Type B pancreatic cell (in vitro differentiated cells): ENCODE measurements at regions not wholly inside any gene's neighbourhood (a gene's known extent, or its start where the extent isn't known, plus 50 kb on each side); places are given as distances from the start of the nearest gene placed in this dataset.
"Not testable (repeated sequence)": the region's sequence is repeated elsewhere in the genome, so short reads cannot be mapped to it uniquely, and the experiment has no call there.

Experiments used
- DNase-seq: peaks from one replicate; pipeline ENCODE4 v3.0.0; 2021; ENCODE audit warnings: mixed read lengths; ENCODE audit not compliant: unreplicated experiment; ENCODE audit errors: extremely low spot score
- H3K27ac Mint-ChIP-seq: 2 replicates; pipeline ENCODE4 v1.8.0; 2021; ENCODE audit warnings: mild to moderate bottlenecking, mixed read lengths
- H3K27me3 Mint-ChIP-seq: 2 replicates; pipeline ENCODE4 v1.8.0; 2021; ENCODE audit warnings: mixed read lengths
- H3K36me3 Mint-ChIP-seq: 2 replicates; pipeline ENCODE4 v1.8.0; 2021; ENCODE audit warnings: mixed read lengths
- H3K4me1 Mint-ChIP-seq: one replicate; pipeline ENCODE4 v1.8.0; 2021; ENCODE audit warnings: mixed read lengths; ENCODE audit not compliant: unreplicated experiment
- H3K4me3 Mint-ChIP-seq: 2 replicates; pipeline ENCODE4 v1.8.0; 2021; ENCODE audit warnings: mild to moderate bottlenecking, mixed read lengths
- H3K9me3 Mint-ChIP-seq: 2 replicates; pipeline ENCODE4 v1.8.0; 2021; ENCODE audit warnings: mixed read lengths
- TF ChIP-seq, protein P1 (sequence below): fragments of 200-600 bp; sonication (generic); conservative IDR thresholded peaks from 2 replicates; pipeline ENCODE4 v1.5.0; 2021; ENCODE audit warnings: antibody characterized with exemption, mild to moderate bottlenecking

GRCh38 chr5:23437011-23437410 lies 70.4 kb upstream of the PRDM9 start:
- TF ChIP-seq, protein P1, sequence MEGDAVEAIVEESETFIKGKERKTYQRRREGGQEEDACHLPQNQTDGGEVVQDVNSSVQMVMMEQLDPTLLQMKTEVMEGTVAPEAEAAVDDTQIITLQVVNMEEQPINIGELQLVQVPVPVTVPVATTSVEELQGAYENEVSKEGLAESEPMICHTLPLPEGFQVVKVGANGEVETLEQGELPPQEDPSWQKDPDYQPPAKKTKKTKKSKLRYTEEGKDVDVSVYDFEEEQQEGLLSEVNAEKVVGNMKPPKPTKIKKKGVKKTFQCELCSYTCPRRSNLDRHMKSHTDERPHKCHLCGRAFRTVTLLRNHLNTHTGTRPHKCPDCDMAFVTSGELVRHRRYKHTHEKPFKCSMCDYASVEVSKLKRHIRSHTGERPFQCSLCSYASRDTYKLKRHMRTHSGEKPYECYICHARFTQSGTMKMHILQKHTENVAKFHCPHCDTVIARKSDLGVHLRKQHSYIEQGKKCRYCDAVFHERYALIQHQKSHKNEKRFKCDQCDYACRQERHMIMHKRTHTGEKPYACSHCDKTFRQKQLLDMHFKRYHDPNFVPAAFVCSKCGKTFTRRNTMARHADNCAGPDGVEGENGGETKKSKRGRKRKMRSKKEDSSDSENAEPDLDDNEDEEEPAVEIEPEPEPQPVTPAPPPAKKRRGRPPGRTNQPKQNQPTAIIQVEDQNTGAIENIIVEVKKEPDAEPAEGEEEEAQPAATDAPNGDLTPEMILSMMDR, result no peak
- no peak overlapping the region for H3K27ac Mint-ChIP-seq
- H3K4me3 Mint-ChIP-seq, result no peak overlapping the region
- DNase-seq, result no peak
- no peaks in the 10 kb centered on the region for H3K4me1 Mint-ChIP-seq
- no peaks in the 10 kb centered on the region for H3K36me3 Mint-ChIP-seq
- H3K27me3 Mint-ChIP-seq, result no peaks in the 10 kb centered on the region
- H3K9me3 Mint-ChIP-seq, result no peaks in the 10 kb centered on the region

DNA sequence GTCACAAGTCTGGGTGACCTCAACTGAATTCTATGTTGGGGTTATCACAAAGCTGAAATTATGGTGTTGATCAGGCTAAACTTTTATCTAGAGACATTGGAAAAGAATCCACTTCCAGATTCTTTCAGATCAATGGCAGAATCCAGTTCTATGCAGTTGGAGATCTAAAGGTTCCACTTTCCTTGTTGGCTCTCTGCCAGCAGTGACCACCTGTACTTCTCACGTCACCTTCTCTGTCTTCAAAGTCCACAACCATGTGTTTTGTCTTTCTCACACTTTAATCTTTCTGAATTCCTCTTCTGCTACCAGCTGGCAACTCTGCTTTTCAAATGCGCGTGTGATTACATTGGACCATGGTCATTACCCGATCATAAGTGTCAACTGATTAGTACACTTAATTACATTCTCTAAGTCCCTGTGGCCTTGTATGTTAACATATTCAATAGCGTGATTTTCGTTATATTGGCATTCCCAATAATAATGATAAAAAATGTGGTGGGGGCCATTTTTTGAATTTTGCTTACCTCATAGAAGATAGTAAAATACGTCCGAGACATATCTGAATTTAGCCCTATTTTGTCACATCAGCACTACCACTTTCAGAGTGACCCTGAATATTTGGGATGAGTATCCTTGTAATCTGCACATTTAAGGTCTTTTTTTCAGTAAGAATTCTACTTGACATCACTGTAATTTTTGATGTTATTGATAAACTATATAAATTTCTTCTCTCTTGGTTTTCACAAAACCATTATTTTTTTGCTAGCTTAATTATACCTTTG lies 73.7 kb upstream of the PRDM9 start:
- Mint-ChIP-seq H3K36me3 (no peaks in the 10 kb centered on the region), H3K27me3 (no peaks in the 10 kb centered on the region), H3K9me3 (no peaks in the 10 kb centered on the region), H3K4me1 (no peaks in the 10 kb centered on the region), H3K27ac (no peak overlapping the region), H3K4me3 (no peak overlapping the region)
- TF ChIP-seq, protein P1, result no peak
- no peak for DNase-seq

GRCh38 chr5:23428705-23429104 lies 78.7 kb upstream of the PRDM9 start:
- no peak for DNase-seq
- no peaks in the 10 kb centered on the region for H3K27me3 Mint-ChIP-seq
- H3K36me3 Mint-ChIP-seq, result no peaks in the 10 kb centered on the region
- no peak overlapping the region for H3K27ac Mint-ChIP-seq
- TF ChIP-seq, protein P1, result no peak
- H3K9me3 Mint-ChIP-seq, result no peaks in the 10 kb centered on the region
- H3K4me3 Mint-ChIP-seq, result no peak overlapping the region
- H3K4me1 Mint-ChIP-seq, result no peaks in the 10 kb centered on the region

GRCh38 chr5:23420214-23420613 lies 87.2 kb upstream of the PRDM9 start:
- DNase-seq, H3K27me3 Mint-ChIP-seq, H3K9me3 Mint-ChIP-seq, H3K4me1 Mint-ChIP-seq, H3K4me3 Mint-ChIP-seq, H3K27ac Mint-ChIP-seq, H3K36me3 Mint-ChIP-seq: not testable (repeated sequence)

GRCh38 chr5:23419115-23419514 lies 88.3 kb upstream of the PRDM9 start:
- no peak overlapping the region for H3K27ac Mint-ChIP-seq

GRCh38 chr5:23412515-23412914 lies 94.9 kb upstream of the PRDM9 start:
- Mint-ChIP-seq H3K27ac (no peak overlapping the region), H3K36me3 (no peaks in the 10 kb centered on the region), H3K4me1 (no peaks in the 10 kb centered on the region), H3K9me3 (no peaks in the 10 kb centered on the region), H3K4me3 (no peak overlapping the region), H3K27me3 (no peaks in the 10 kb centered on the region)
- no peak for DNase-seq
- TF ChIP-seq, protein P1, result no peak

More at GRCh38 chr5:23419115-23419514, 88.3 kb upstream of the PRDM9 start:
- Mint-ChIP-seq H3K27me3 (no peaks in the 10 kb centered on the region), H3K9me3 (peaks cover 4% of the 10 kb centered on the region), H3K36me3 (no peaks in the 10 kb centered on the region), H3K4me1 (peaks cover 5% of the 10 kb centered on the region), H3K4me3 (no peak overlapping the region)
- no peak for DNase-seq
- TF ChIP-seq, protein P1, result peak; percentile 45
